GM12864 (cell line): ENCODE measurements at regions not wholly inside any gene's neighbourhood (a gene's known extent, or its start where the extent isn't known, plus 50 kb on each side); places are given as distances from the start of the nearest gene placed in this dataset.
"Not testable (repeated sequence)": the region's sequence is repeated elsewhere in the genome, so short reads cannot be mapped to it uniquely, and the experiment has no call there.

Experiments used
- DNase-seq: peaks from one replicate; pipeline ENCODE4 v3.0.0-alpha.2; 2011; ENCODE audit warnings: low read depth
- H3K4me3 ChIP-seq: 2 replicates; pipeline ENCODE4 v1.5.1; 2011; ENCODE audit warnings: mild to moderate bottlenecking, low read depth, low read length, control low read depth
- CTCF ChIP-seq: IDR thresholded peaks from 2 replicates; pipeline ENCODE4 v1.5.1; 2011; ENCODE audit warnings: low read depth, mild to moderate bottlenecking, moderate library complexity, low read length, control low read depth, inconsistent platforms; ENCODE audit errors: missing control alignments

DNA sequence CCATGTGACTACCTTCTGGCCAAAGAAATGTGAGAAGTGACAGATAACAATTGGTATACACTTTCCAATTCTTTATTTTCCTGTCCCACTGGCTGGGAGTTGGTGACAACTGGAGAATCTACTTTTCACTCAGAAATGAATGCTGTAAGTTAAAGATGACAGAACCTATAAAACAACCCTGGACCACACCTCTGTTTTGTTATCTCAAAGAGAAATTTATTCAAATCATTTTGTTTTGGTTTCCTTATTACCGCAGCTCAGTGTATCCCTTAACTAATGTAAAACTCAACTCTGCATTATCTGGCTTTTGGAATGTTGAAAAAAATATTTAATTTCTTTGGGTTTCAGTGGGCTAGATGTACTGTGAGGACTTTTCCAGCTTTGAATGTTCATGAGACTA, 469.8 kb downstream of the PCDH7 start:
- no peak for DNase-seq

GRCh38 chr4:31190671-31191070, 470.5 kb downstream of the PCDH7 start:
- no peak overlapping the region for H3K4me3 ChIP-seq
- DNase-seq, result no peak
- no peak for TF ChIP-seq CTCF

More for the DNA sequence above, 469.8 kb downstream of the PCDH7 start:
- no peak for TF ChIP-seq CTCF
- H3K4me3 ChIP-seq, result no peak overlapping the region

GRCh38 chr4:31192341-31192740, 472.2 kb downstream of the PCDH7 start:
- TF ChIP-seq CTCF, result no peak
- no peak overlapping the region for H3K4me3 ChIP-seq
- DNase-seq, result no peak

- H3K4me3 ChIP-seq, result no peak overlapping the region
- TF ChIP-seq CTCF, result no peak
- DNase-seq, result no peak
Observed at GRCh38 chr4:31193521-31193920, 473.4 kb downstream of the PCDH7 start.

DNA sequence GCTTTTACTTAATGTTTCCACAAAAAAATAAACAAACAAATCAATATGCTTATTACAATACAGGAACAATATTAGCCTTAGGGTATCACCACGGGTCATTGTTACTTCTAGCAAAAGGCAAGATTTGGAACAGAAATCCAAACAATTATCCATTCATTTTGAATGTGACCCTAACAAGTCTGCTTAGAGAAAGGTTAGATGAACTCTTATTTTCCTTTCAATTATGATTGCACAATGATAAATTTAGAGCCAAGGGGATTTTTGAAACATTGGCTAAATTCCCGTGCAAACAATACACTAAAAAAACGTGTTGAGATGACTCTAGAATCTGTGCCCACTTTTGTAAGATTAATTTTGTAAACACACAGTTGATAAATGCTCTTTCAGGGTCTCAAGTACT, 474.7 kb downstream of the PCDH7 start:
- H3K4me3 ChIP-seq, result no peak overlapping the region
- DNase-seq, result no peak
- TF ChIP-seq CTCF, result no peak

DNA sequence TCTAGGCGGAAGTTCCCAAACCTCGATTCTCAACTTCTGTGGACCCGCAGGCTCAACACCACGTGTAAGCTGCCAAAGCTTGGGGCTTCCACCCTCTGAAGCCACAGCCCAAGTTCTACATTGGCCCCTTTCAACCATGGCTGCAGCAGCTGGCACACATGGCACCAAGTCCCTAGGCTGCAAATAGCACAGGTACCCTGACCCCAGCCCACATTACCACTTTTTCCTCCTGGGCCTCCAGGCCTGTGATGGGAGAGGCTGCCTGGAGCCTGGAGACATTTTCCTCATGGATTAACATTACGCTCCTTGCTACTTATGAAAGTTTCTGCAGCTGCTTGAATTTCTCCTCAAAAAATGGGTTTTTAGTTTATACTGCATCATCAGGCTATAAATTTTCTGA, 479.5 kb downstream of the PCDH7 start:
- DNase-seq, result no peak
- no peak overlapping the region for H3K4me3 ChIP-seq
- no peak for TF ChIP-seq CTCF

DNA sequence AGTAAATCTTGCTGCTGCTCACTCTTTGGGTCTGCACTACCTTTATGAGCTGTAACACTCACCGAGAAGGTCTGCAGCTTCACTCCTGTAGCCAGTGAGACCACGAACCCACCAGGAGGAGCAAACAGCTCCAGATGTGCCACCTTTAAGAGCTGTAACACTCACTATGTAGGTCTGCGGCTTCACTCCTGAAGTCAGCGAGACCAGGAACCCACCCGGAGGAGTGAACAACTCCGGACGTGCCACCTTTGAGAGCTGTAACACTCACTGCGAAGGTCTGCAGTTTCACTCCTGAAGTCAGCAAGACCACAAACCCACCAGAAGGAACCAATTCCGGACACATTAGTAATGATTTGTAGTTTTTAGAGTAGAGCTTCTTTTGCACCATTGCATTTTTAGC, 481.9 kb downstream of the PCDH7 start:
- not testable (repeated sequence) for H3K4me3 ChIP-seq, DNase-seq

DNA sequence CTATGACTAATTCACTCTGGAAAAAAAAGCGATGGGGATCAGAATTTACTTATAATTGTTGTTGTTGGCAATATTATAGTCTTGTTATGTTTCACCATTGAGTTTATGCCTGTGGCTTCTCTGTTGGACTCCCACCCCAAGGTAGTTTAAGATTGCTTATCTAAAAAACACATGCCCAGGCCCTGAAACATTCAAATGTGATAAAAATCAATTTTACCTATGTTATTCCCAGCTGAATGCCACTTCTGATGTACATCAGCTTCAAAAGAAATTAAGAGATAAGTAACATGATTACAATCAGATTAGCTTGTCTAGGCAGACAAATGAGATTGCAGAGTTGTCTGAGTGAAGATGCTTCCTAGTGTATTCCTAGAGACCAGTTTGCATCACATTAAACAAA, 484.7 kb downstream of the PCDH7 start:
- no peak for DNase-seq
- H3K4me3 ChIP-seq, result no peak overlapping the region
- no peak for TF ChIP-seq CTCF
